Tibial nerve (tissue), 3 donors: ENCODE measurements at regions not wholly inside any gene's neighbourhood (a gene's known extent, or its start where the extent isn't known, plus 50 kb on each side); places are given as distances from the start of the nearest gene placed in this dataset.

Source experiments
- POLR2A ChIP-seq, 2 donors: fragments of 450-650 bp; IDR thresholded peaks; one replicate each; pipeline ENCODE4 v1.6.1; 2017; ENCODE audit warnings: antibody characterized with exemption in 2 of 2, mild to moderate bottlenecking in 2 of 2, moderate library complexity in 2 of 2
- TF ChIP-seq, protein P1 (sequence below), 5 experiments: fragments of 200-600 bp in 3 of 5; fragments of 450-650 bp in 2 of 5; sonication (generic) in 3 of 5; IDR thresholded peaks; one replicate each; pipeline ENCODE4 v1.5.1; 2016 to 2019; ENCODE audit warnings: antibody characterized with exemption in 5 of 5, mild to moderate bottlenecking in 3 of 5, moderate library complexity in 2 of 5

DNA sequence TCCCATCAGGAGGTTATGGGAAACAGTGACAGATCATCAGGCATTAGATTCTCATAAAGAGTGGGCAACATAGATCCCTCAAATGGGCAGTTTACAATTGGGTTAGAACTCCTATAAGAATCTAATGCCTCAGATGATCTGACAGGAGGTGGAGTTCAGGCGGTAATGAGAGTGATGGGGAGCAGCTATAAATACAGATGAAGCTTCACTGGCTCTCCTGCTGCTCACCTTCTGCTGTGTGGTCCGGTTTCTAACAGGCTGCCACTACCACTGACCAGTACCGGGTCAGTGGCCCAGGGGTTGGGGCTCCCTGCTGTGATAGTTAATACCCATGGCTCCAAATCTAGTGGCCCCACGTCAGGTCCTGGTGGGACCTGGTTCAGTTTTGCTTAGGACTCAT lies 135.7 kb downstream of the OR2B2 start:
- no peak for TF ChIP-seq POLR2A (IDR thresholded peaks at IDR 0.05)
- TF ChIP-seq, protein P1, sequence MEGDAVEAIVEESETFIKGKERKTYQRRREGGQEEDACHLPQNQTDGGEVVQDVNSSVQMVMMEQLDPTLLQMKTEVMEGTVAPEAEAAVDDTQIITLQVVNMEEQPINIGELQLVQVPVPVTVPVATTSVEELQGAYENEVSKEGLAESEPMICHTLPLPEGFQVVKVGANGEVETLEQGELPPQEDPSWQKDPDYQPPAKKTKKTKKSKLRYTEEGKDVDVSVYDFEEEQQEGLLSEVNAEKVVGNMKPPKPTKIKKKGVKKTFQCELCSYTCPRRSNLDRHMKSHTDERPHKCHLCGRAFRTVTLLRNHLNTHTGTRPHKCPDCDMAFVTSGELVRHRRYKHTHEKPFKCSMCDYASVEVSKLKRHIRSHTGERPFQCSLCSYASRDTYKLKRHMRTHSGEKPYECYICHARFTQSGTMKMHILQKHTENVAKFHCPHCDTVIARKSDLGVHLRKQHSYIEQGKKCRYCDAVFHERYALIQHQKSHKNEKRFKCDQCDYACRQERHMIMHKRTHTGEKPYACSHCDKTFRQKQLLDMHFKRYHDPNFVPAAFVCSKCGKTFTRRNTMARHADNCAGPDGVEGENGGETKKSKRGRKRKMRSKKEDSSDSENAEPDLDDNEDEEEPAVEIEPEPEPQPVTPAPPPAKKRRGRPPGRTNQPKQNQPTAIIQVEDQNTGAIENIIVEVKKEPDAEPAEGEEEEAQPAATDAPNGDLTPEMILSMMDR (IDR thresholded peaks at IDR 0.05), result no peak
